ENCODE measurements at regions not wholly inside any gene's neighbourhood (a gene's known extent, or its start where the extent isn't known, plus 50 kb on each side); places are given as distances from the start of the nearest gene placed in this dataset.

DNA sequence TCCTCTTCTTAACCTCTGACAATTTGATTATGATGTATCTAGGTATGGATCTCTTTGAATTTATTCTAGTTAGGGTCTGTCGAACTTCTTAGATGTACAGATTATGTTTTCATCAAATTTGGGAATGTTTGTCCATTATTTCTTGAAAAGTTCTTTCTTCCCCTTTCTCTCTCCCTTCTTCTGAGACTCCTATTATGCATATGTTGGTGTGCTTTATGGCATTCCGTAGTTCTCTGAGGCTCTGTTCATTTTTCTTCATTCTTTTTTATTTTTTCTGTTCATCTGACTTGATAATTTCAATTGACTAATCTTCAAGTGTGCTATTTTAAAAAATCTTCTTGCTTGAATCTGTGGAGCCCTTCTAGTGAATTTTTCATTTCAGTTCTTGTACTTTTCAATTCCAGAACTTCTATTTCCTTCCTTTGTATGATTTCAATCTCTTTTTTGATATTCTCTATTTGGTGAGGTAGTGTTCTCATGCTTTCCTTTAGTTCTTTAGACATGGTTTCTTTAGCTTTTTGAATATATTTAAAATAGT, 79.8 kb downstream of the TMEM270 start:
- H3K36me3 ChIP-seq = no peaks in the 10 kb centered on the region
- H3K4me3 ChIP-seq = no peak overlapping the region
- TF ChIP-seq EP300 (IDR thresholded peaks at IDR 0.05) (no peak), POLR2A (IDR thresholded peaks at IDR 0.05) (no peak)
- TF ChIP-seq, protein P1, sequence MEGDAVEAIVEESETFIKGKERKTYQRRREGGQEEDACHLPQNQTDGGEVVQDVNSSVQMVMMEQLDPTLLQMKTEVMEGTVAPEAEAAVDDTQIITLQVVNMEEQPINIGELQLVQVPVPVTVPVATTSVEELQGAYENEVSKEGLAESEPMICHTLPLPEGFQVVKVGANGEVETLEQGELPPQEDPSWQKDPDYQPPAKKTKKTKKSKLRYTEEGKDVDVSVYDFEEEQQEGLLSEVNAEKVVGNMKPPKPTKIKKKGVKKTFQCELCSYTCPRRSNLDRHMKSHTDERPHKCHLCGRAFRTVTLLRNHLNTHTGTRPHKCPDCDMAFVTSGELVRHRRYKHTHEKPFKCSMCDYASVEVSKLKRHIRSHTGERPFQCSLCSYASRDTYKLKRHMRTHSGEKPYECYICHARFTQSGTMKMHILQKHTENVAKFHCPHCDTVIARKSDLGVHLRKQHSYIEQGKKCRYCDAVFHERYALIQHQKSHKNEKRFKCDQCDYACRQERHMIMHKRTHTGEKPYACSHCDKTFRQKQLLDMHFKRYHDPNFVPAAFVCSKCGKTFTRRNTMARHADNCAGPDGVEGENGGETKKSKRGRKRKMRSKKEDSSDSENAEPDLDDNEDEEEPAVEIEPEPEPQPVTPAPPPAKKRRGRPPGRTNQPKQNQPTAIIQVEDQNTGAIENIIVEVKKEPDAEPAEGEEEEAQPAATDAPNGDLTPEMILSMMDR (IDR thresholded peaks at IDR 0.05) = no peak
- DNase-seq (ENCODE audit: low spot score in 2 of 2) = no peak
- no peak overlapping the region for H3K27ac ChIP-seq
- 88 to 92% methylated on average over 2 of the region's 2 CpGs for WGBS, 2 donors
- H3K9me3 ChIP-seq = peaks cover 0 to 33% (median 10%) of the 10 kb centered on the region in 4 donors
- H3K27me3 ChIP-seq = no peaks in the 10 kb centered on the region
- no peaks in the 10 kb centered on the region for H3K4me1 ChIP-seq

GRCh38 chr7:73941836-73942551, 81.0 kb downstream of the TMEM270 start:
- no peaks in the 10 kb centered on the region for H3K4me1 ChIP-seq
- TF ChIP-seq EP300 (IDR thresholded peaks at IDR 0.05) (no peak), POLR2A (IDR thresholded peaks at IDR 0.05) (no peak)
- TF ChIP-seq, protein P1 (IDR thresholded peaks at IDR 0.05) = no peak
- peaks cover 0 to 33% (median 10%) of the 10 kb centered on the region in 4 donors for H3K9me3 ChIP-seq
- H3K27me3 ChIP-seq = no peaks in the 10 kb centered on the region
- WGBS, 2 donors = 84 to 87% methylated on average over 2 of the region's 2 CpGs
- no peaks in the 10 kb centered on the region for H3K36me3 ChIP-seq
- no peak overlapping the region for H3K27ac ChIP-seq
- no peak overlapping the region for H3K4me3 ChIP-seq
- no peak for DNase-seq (ENCODE audit: low spot score in 2 of 2)

- Histone ChIP-seq H3K27ac (no peak overlapping the region), H3K36me3 (no peaks in the 10 kb centered on the region), H3K27me3 (no peaks in the 10 kb centered on the region), H3K4me1 (no peaks in the 10 kb centered on the region), H3K4me3 (no peak overlapping the region), H3K9me3 (peaks cover 0 to 54% (median 11%) of the 10 kb centered on the region in 4 donors)
- WGBS, 2 donors = 94 to 97% methylated on average over 2 of the region's 2 CpGs
- TF ChIP-seq, protein P1 (IDR thresholded peaks at IDR 0.05) = no peak
- DNase-seq (ENCODE audit: low spot score in 2 of 2) = no peak
Measured at GRCh38 chr7:73945022-73945421, 83.0 kb upstream of the ELN start.

DNA sequence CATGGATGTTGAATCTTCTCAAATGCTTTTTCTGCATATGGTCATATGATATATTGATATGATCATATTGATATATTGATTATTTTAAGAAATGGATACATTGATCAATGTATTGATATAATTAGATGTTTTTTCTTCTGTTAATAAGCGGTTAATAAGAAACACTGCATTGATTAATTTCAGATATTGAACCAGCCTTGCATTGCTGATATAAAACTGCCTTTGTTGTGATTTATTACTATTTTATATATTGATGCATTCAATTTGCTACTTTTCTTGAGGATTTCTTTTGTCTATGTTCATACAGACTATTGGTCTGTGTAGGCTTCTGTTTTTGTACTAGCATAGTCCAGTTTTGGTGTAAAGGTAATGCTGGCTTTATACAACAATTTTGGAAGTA, 79.7 kb upstream of the ELN start:
- H3K4me1 ChIP-seq = no peaks in the 10 kb centered on the region
- H3K4me3 ChIP-seq = no peak overlapping the region
- WGBS, 2 donors = 94% methylated on average over 1 of the region's 1 CpG
- TF ChIP-seq, protein P1 (IDR thresholded peaks at IDR 0.05) = no peak
- TF ChIP-seq EP300 (IDR thresholded peaks at IDR 0.05) (no peak), POLR2A (IDR thresholded peaks at IDR 0.05) (no peak)
- no peaks in the 10 kb centered on the region for H3K36me3 ChIP-seq
- no peak overlapping the region for H3K27ac ChIP-seq
- DNase-seq (ENCODE audit: low spot score in 2 of 2) = no peak
- H3K9me3 ChIP-seq = peaks cover 0 to 35% (median 7%) of the 10 kb centered on the region in 4 donors
- no peaks in the 10 kb centered on the region for H3K27me3 ChIP-seq

GRCh38 chr7:73952266-73952665, 75.7 kb upstream of the ELN start:
- WGBS, 2 donors = 72 to 77% methylated on average over 4 of the region's 4 CpGs
- TF ChIP-seq EP300 (IDR thresholded peaks at IDR 0.05) = no peak
- TF ChIP-seq POLR2A (IDR thresholded peaks at IDR 0.05) = no peak
- TF ChIP-seq, protein P1 (IDR thresholded peaks at IDR 0.05) = no peak
- DNase-seq (ENCODE audit: low spot score in 2 of 2) = no peak
- Histone ChIP-seq H3K4me1 (no peaks in the 10 kb centered on the region), H3K4me3 (no peak overlapping the region), H3K27me3 (no peaks in the 10 kb centered on the region), H3K9me3 (peaks cover 0 to 25% (median 2%) of the 10 kb centered on the region in 4 donors), H3K27ac (no peak overlapping the region), H3K36me3 (no peaks in the 10 kb centered on the region)

All from tibial nerve (tissue), 4 donors.